ENCODE measurements at regions not wholly inside any gene's neighbourhood (a gene's known extent, or its start where the extent isn't known, plus 50 kb on each side); places are given as distances from the start of the nearest gene placed in this dataset.

DNA sequence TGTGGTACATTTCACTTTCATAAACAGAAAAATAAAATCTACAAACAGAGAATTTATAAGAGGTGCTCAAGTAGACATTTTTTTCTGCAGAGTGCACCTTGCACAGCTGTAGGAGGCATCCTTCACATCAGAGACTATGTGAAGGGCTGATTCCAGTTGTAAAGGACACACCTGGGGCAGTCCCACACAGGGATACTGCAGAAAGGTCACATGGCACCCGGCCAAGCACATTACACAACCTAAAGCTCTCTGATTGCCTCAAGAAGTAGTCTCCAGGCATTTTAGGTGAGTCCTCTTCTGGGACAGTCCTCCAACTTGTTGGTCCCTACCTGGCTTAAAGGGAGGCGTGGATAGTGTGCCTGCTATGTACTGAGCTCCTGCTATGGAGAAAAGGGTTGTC, 502.9 kb upstream of the NOX3 start:
- FAIRE-seq (no peak), DNase-seq (ENCODE audit: low spot score) (no peak)

DNA sequence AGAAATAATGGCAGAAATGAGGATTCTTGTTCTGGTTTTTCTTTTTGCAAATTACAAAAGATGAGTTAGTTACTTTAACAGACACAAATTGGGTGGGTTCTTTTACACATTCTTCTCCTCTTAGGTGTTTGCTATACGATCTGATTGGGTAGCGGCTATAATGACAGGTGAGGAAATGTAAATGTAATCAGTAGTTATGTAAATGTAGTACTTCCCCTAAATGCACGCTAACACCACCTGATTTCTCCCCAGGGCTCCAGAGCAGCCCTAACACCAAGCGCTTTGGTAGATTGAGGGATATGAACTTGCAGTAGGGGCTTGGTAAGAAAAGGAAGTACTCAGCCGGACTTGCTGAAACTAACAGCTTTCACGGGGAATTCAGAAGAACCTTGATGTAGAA, 499.4 kb upstream of the NOX3 start:
- no peak for DNase-seq (ENCODE audit: low spot score)
- no peak for FAIRE-seq

DNA sequence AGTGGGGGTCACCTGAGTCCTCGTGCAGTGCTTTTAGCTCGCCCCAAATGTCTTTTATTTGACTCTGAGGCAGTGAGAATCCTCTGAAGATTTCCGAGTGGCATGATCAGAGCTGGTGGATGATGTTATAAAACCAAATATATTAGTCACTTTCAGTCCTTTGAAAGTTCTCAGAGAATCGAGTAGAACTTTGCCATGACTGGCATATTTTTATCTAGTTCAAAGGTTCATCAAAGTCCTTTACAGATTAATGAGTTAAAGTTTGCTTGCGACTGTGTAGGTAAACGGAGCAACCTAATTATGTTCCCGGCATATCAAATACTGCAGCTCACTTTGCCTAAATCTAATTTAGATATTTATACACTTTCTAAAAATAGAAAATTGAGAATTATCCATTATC, 498.5 kb upstream of the NOX3 start:
- FAIRE-seq: no peak
- DNase-seq (ENCODE audit: low spot score): no peak

DNA sequence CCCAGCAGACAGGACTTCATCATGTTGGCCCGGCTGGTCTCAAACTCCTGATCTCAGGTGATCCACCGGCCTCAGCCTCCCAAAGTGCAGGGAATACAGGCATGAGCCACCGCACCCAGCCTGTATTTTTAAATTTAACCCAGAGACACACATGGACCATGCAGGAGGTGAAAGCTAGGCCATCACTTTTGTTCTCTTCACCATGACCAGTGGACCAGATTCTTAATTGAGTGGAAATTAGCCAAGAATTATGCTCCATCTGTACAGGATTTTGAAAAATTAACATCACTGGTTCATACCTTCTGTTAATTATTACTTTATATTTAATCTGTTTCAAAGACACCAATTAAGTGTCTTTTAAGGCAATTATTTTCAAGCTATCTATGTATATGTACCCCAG, 493.6 kb upstream of the NOX3 start:
- DNase-seq (ENCODE audit: low spot score) (no peak), FAIRE-seq (no peak)

DNA sequence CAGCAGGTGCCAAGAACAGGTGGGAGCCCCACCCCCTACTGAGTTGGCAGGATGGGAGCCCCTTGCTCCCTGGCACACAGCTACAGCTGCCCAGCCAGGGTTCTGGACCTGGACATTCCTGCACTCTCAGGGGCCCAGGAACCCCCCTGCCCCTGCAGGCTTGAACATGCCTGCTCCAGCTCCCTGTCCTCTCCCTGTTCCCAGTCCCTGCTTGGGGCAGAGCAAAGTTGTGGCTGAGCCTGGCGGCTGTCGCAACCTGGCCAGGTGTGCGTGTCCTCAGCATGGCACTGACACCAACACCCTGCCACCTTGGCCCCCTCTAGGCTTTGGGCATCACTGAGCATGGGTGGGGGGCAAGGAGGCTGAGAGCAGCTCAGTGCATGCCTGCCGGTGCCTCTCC, 491.2 kb upstream of the NOX3 start:
- DNase-seq (ENCODE audit: low spot score) (no peak), FAIRE-seq (no peak)

- DNase-seq (ENCODE audit: low spot score) (no peak), FAIRE-seq (no peak)
Observed at GRCh38 chr6:155943635-155944034, 488.0 kb upstream of the NOX3 start.

GRCh38 chr6:155939253-155939652, 483.6 kb upstream of the NOX3 start:
- peak; percentile 52 for FAIRE-seq

DNA sequence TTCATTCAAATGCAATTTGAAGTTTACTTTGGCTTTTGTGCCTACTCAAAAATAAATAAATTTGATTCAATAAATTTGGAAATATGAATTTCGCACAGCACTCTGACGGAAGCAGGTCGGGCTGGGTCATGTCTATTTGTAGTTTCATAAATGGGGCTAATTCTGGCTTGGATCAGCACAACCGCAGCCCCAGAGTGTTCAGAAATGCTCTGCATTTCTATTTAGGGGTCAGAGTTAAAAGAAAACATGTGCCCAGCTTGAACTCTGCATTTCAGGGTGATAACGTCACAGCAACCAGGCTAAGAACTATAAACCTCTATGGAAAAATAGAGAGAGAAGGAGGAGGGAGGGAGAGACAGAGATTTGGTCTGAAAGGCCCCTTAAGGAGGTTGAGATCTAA, 480.9 kb upstream of the NOX3 start:
- DNase-seq (ENCODE audit: low spot score): no peak
- FAIRE-seq: no peak

More at GRCh38 chr6:155939253-155939652, 483.6 kb upstream of the NOX3 start:
- no peak for DNase-seq (ENCODE audit: low spot score)

- FAIRE-seq: no peak
- no peak for DNase-seq (ENCODE audit: low spot score)
Observed at GRCh38 chr6:155936127-155936526, 480.5 kb upstream of the NOX3 start.

- DNase-seq (ENCODE audit: low spot score): no peak
- no peak for FAIRE-seq
Observed at GRCh38 chr6:155916846-155917624, 461.4 kb upstream of the NOX3 start.

DNA sequence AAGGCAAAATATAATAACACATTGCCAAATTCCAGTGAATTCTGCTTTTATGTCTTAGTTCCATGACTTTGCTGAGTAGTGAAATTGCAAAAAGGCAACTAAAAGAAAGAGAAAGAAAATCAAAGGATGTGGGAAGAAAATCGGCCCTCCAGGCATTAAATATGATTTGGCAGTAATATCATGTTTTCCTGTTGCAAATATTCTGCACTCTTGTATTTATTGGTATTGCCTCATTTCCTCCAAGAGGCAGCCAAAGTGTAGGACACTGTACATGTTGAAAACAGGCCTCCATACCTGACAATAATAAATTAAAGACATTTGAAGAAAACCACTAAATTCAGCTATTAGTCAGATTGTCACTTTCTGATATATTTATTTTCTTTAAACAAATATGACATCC, 460.0 kb upstream of the NOX3 start:
- no peak for FAIRE-seq
- no peak for DNase-seq (ENCODE audit: low spot score)

- FAIRE-seq (no peak), DNase-seq (ENCODE audit: low spot score) (no peak)
Observed at GRCh38 chr6:155913816-155914215, 458.2 kb upstream of the NOX3 start.

GRCh38 chr6:155909710-155910109, 454.1 kb upstream of the NOX3 start:
- no peak for DNase-seq (ENCODE audit: low spot score)

DNA sequence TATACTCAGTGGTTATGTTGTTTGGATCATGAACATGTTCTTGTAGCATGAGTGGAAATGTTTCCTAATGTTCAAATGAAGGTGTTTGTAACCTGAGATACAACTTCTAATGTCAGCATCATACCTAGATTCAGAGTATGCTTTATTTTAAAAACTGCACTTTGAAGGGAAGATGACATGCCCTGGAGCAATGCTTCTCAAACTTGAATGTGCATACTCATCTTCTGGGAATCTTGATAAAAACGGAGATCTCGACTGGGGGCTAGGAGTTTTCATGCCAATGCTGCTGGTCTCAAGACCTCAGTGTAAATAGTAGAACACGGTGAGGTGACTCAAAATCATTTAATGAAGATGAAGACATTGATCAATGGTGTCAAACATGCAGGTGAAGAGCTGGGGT, 440.0 kb upstream of the NOX3 start:
- FAIRE-seq (no peak), DNase-seq (ENCODE audit: low spot score) (no peak)

More at GRCh38 chr6:155909710-155910109, 454.1 kb upstream of the NOX3 start:
- FAIRE-seq: no peak

- DNase-seq (ENCODE audit: low spot score) (no peak), FAIRE-seq (no peak)
Observed at GRCh38 chr6:155894758-155895157, 439.1 kb upstream of the NOX3 start.

DNA sequence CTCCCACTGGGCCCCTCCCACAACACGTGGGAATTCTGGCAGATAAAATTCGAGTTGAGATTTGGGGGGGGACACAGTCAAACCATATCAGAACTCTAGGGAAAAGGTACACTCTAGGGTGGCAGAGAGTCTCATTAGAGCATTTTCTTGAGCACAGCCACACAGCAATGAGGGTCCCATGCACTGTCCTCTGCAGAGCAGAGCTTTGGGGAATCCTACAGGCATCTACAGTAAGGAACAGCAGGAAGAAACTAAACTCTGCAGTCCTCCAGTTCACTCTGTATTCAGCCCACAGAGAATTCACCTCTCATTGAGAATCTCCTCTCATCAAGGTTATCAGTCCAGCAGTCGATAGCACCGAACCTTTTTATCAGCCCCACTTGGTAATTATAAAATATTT, 438.6 kb upstream of the NOX3 start:
- no peak for DNase-seq (ENCODE audit: low spot score)
- no peak for FAIRE-seq

DNA sequence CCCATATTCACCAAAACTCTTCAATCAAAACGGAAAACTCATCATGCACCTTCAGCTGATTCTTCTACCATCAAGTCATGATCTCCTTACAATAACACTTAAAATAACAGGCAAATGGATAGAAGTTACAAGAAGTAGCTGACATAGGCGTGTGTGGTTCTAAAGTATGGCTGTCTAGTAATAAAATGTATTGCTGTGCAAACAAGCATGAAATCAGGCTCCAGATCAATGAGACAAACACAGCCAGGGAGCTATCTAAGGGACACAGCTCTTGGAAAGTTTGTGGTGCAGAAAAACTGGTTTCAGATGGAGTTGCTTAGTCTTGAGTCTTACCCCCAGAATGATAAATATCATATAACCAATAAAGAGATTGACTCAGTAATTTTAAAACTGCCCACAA, 434.8 kb upstream of the NOX3 start:
- no peak for DNase-seq (ENCODE audit: low spot score)
- FAIRE-seq: no peak

GRCh38 chr6:155889410-155889809, 433.8 kb upstream of the NOX3 start:
- FAIRE-seq: no peak
- no peak for DNase-seq (ENCODE audit: low spot score)

DNA sequence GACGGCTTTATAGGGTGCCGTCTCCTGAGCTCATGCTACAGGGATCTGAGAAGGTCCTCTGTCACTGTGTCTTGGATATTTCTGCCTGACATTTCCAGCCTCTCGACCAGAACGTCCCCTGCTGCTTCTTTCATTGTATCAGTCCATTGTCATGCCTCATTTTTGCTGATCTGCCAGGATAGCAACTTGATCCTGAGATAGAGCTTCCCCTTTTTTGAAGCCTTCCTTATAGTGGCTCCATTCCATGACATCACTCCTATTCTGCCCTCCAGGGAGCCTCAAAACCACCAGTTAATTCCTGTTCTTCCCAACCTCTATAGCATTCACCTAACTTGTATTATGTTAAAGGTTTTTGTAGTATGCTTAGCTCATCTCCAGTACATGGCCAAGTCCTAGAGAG, 431.8 kb upstream of the NOX3 start:
- DNase-seq (ENCODE audit: low spot score): no peak
- FAIRE-seq: no peak

- no peak for DNase-seq (ENCODE audit: low spot score)
- FAIRE-seq: no peak
Observed at GRCh38 chr6:155883741-155884140, 428.1 kb upstream of the NOX3 start.

DNA sequence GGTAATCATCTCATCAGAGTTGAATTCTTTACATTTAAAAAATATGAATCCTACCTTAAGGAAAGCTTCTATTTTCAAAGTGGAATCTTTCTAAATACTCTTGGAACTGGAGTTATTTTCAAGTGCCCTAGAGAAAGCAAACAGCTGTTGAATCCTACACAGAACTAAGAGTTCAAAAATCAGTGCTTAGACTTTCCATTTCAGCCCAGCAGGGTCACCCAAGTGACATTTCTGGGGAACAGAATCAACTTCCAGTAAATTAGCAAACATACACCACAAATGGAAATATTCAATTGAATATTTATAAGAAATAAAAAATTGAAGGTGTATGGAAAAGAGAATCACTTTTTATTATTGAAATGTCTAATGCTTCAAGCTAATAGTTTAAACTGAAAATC, 427.7 kb upstream of the NOX3 start:
- no peak for FAIRE-seq

GRCh38 chr6:155882527-155883333, 427.1 kb upstream of the NOX3 start:
- DNase-seq (ENCODE audit: low spot score) (no peak), FAIRE-seq (no peak)

More for the DNA sequence above, 427.7 kb upstream of the NOX3 start:
- no peak for DNase-seq (ENCODE audit: low spot score)
